Chondrocyte (in vitro differentiated cells): ENCODE measurements at regions not wholly inside any gene's neighbourhood (a gene's known extent, or its start where the extent isn't known, plus 50 kb on each side); places are given as distances from the start of the nearest gene placed in this dataset.
"Not testable (repeated sequence)": the region's sequence is repeated elsewhere in the genome, so short reads cannot be mapped to it uniquely, and the experiment has no call there.

Experiments used
- DNase-seq: peaks from one replicate; pipeline ENCODE4 v3.0.0; 2021; ENCODE audit warnings: mixed read lengths, low spot score
- H3K27ac Mint-ChIP-seq: one replicate; pipeline ENCODE4 v1.8.0; 2021; ENCODE audit warnings: mild to moderate bottlenecking, moderate library complexity, mixed read lengths; ENCODE audit not compliant: unreplicated experiment
- H3K27me3 Mint-ChIP-seq: 2 replicates; pipeline ENCODE4 v1.8.0; 2021; ENCODE audit warnings: low read depth, mixed read lengths
- H3K36me3 Mint-ChIP-seq: 2 replicates; pipeline ENCODE4 v1.8.0; 2021; ENCODE audit warnings: low read depth, mixed read lengths
- H3K4me1 Mint-ChIP-seq: 2 replicates; pipeline ENCODE4 v1.8.0; 2021; ENCODE audit warnings: low read depth, mild to moderate bottlenecking, mixed read lengths
- H3K4me3 Mint-ChIP-seq: one replicate; pipeline ENCODE4 v1.8.0; 2021; ENCODE audit warnings: mild to moderate bottlenecking, moderate library complexity, mixed read lengths; ENCODE audit not compliant: unreplicated experiment
- H3K9me3 Mint-ChIP-seq: 2 replicates; pipeline ENCODE4 v1.8.0; 2021; ENCODE audit warnings: low read depth, mixed read lengths
- TF ChIP-seq, protein P1 (sequence below): fragments of 200-600 bp; sonication (generic); IDR thresholded peaks from 2 replicates; pipeline ENCODE4 v1.5.0; 2021; ENCODE audit warnings: antibody characterized with exemption, mild to moderate bottlenecking, moderate library complexity

GRCh38 chr7:156523447-156524048, 117.0 kb upstream of the RNF32 start:
- TF ChIP-seq, protein P1, sequence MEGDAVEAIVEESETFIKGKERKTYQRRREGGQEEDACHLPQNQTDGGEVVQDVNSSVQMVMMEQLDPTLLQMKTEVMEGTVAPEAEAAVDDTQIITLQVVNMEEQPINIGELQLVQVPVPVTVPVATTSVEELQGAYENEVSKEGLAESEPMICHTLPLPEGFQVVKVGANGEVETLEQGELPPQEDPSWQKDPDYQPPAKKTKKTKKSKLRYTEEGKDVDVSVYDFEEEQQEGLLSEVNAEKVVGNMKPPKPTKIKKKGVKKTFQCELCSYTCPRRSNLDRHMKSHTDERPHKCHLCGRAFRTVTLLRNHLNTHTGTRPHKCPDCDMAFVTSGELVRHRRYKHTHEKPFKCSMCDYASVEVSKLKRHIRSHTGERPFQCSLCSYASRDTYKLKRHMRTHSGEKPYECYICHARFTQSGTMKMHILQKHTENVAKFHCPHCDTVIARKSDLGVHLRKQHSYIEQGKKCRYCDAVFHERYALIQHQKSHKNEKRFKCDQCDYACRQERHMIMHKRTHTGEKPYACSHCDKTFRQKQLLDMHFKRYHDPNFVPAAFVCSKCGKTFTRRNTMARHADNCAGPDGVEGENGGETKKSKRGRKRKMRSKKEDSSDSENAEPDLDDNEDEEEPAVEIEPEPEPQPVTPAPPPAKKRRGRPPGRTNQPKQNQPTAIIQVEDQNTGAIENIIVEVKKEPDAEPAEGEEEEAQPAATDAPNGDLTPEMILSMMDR, result no peak
- DNase-seq, result no peak
- Mint-ChIP-seq H3K36me3 (no peaks in the 10 kb centered on the region), H3K27me3 (no peaks in the 10 kb centered on the region), H3K9me3 (no peaks in the 10 kb centered on the region), H3K4me3 (no peak overlapping the region), H3K4me1 (no peaks in the 10 kb centered on the region), H3K27ac (no peak overlapping the region)

- Mint-ChIP-seq H3K27ac (no peak overlapping the region), H3K9me3 (no peaks in the 10 kb centered on the region)
Observed at GRCh38 chr7:156522801-156523200, 117.8 kb upstream of the RNF32 start.

DNA sequence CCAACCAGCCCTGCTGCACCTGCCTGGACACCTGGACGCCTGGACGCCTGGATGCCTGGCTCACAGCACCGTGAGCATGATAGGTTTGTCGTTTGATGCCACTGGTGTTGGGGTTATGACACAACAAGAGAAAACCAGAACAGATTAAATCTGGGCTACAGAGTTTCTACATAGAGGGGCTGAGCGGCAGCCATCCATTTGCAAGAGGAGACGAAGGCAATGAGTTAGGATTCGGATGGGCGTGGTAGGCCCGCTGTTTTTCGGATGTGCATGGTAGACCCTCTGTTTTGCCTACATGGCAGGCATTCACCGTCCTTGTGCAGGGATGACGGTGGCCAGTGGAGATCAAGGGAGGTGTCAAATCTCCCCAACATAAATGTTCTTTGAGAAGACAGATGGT, 121.5 kb upstream of the RNF32 start:
- TF ChIP-seq, protein P1, result no peak
- H3K4me1 Mint-ChIP-seq, result peaks cover 4% of the 10 kb centered on the region
- H3K4me3 Mint-ChIP-seq, result no peak overlapping the region
- no peak for DNase-seq
- no peaks in the 10 kb centered on the region for H3K36me3 Mint-ChIP-seq
- no peaks in the 10 kb centered on the region for H3K9me3 Mint-ChIP-seq
- H3K27me3 Mint-ChIP-seq, result no peaks in the 10 kb centered on the region
- H3K27ac Mint-ChIP-seq, result no peak overlapping the region

More at GRCh38 chr7:156522801-156523200, 117.8 kb upstream of the RNF32 start:
- Mint-ChIP-seq H3K27me3 (no peaks in the 10 kb centered on the region), H3K36me3 (no peaks in the 10 kb centered on the region), H3K4me1 (no peaks in the 10 kb centered on the region), H3K4me3 (no peak overlapping the region)
- TF ChIP-seq, protein P1, result no peak
- DNase-seq, result no peak

- H3K27ac Mint-ChIP-seq, result no peak overlapping the region
- no peaks in the 10 kb centered on the region for H3K36me3 Mint-ChIP-seq
- H3K4me3 Mint-ChIP-seq, result no peak overlapping the region
- H3K9me3 Mint-ChIP-seq, result no peaks in the 10 kb centered on the region
- TF ChIP-seq, protein P1, result no peak
- H3K27me3 Mint-ChIP-seq, result no peaks in the 10 kb centered on the region
- no peak for DNase-seq
- H3K4me1 Mint-ChIP-seq, result peaks cover 4% of the 10 kb centered on the region
Observed at GRCh38 chr7:156518466-156518865, 122.1 kb upstream of the RNF32 start.

DNA sequence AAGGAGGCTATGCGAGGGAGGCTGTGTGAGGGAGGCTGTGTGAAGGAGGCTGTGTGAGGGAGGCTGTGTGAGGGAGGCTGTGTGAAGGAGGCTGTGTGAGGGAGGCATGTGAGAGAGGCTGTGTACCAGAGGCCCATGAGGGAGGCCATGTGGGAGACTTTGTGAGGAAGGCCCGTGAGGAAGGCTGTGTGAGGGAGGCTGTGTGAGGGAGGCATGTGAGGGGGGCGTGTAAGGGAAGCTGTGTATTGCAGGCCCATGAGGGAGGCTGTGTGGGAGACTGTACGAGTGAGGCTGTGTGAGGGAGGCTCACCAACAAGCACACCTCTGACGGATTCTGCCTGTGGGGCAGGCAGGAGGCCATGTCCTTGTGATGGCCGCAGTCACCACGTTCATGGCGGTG, 122.7 kb upstream of the RNF32 start:
- not testable (repeated sequence) for H3K27ac Mint-ChIP-seq, H3K27me3 Mint-ChIP-seq, DNase-seq, H3K9me3 Mint-ChIP-seq, H3K4me1 Mint-ChIP-seq, H3K36me3 Mint-ChIP-seq, H3K4me3 Mint-ChIP-seq

DNA sequence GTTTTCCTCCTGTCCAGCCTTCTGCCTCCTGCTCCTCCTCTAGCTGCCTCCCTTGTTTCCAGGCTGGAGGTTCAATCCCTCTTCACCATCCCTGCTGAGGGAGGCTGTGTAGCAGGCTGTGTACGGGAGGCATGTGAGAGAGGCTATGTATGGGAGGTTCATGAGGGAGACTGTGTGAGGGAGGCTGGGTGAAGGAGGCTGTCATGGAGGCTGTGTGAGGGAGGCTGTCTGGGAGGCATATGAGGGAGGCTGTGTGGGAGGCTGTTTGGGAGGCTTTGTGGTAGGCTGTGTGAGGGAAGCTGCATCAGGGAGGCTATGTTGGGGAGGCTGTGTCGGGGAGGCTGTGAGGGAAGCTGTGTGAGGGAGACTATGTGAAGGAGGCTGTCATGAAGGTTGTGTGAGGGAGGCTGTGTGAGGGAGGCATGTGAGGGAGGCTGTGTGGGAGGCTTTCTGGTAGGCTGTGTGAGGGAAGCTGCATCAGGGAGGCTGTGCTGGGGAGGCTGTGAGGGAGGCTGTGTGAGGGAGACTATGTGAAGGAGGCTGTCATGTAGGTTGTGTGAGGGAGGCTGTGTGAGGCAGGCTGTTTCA, 123.7 kb upstream of the RNF32 start:
- DNase-seq, result no peak
- TF ChIP-seq, protein P1, result no peak
- H3K4me1 Mint-ChIP-seq, result peaks cover 4% of the 10 kb centered on the region
- H3K27me3 Mint-ChIP-seq, result no peaks in the 10 kb centered on the region
- no peak overlapping the region for H3K27ac Mint-ChIP-seq
- H3K9me3 Mint-ChIP-seq, result peaks cover 9% of the 10 kb centered on the region
- no peak overlapping the region for H3K4me3 Mint-ChIP-seq
- H3K36me3 Mint-ChIP-seq, result no peaks in the 10 kb centered on the region
